ENCODE measurements at regions not wholly inside any gene's neighbourhood (a gene's known extent, or its start where the extent isn't known, plus 50 kb on each side); places are given as distances from the start of the nearest gene placed in this dataset.

DNA sequence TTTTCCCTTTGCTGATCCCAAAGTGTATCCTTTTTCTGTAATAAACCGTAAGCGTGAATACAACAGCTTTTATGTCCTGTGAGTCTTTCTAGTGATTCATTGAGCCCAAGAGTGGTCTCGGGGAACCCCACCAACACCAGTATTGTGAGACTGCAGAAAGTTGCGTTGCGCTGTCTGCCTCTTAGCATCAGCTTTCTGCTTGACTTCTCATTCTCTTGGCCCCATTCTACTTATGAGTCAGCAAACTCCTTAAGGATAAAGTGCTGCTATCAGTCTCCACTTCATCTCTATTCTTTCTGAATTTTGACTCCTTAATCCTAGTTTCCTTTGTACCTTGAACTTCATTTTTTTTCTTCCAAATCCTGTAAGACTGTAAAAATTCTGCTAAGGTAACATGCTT lies 184.3 kb upstream of the MBL2 start:
- H4K20me1 ChIP-seq (ENCODE audit: insufficient read depth, low read length), result no peaks in the 10 kb centered on the region
- no peak overlapping the region for H3K27ac ChIP-seq (ENCODE audit: low read depth in 1 of 2, low read length in 2 of 2)
- no peak overlapping the region for H2AFZ ChIP-seq (ENCODE audit: insufficient read depth, low read depth, low read length, poor library complexity, severe bottlenecking)
- no peak overlapping the region for H3K9ac ChIP-seq (ENCODE audit: insufficient read depth, low read length, poor library complexity, severe bottlenecking)
- TF ChIP-seq, protein P1, sequence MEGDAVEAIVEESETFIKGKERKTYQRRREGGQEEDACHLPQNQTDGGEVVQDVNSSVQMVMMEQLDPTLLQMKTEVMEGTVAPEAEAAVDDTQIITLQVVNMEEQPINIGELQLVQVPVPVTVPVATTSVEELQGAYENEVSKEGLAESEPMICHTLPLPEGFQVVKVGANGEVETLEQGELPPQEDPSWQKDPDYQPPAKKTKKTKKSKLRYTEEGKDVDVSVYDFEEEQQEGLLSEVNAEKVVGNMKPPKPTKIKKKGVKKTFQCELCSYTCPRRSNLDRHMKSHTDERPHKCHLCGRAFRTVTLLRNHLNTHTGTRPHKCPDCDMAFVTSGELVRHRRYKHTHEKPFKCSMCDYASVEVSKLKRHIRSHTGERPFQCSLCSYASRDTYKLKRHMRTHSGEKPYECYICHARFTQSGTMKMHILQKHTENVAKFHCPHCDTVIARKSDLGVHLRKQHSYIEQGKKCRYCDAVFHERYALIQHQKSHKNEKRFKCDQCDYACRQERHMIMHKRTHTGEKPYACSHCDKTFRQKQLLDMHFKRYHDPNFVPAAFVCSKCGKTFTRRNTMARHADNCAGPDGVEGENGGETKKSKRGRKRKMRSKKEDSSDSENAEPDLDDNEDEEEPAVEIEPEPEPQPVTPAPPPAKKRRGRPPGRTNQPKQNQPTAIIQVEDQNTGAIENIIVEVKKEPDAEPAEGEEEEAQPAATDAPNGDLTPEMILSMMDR (IDR thresholded peaks at IDR 0.05), result no peak
- no peaks in the 10 kb centered on the region for H3K27me3 Mint-ChIP-seq (ENCODE audit: low read depth in 3 of 3)
- H3K27me3 ChIP-seq (ENCODE audit: control insufficient read depth in 2 of 2, insufficient read depth in 2 of 2, low read length in 2 of 2), result no peaks in the 10 kb centered on the region
- H3K9me3 ChIP-seq (replicated peaks in 1 of 2; ENCODE audit: control insufficient read depth in 1 of 2, insufficient read depth in 1 of 2, low read length in 2 of 2), result no peaks in the 10 kb centered on the region
- no peaks in the 10 kb centered on the region for H3K9me3 Mint-ChIP-seq
- peak overlapping the region in 1 of 7 donors; percentile 51 for H3K27ac Mint-ChIP-seq
- no peaks in the 10 kb centered on the region for H3K36me3 ChIP-seq (replicated peaks in 1 of 2; ENCODE audit: control insufficient read depth in 1 of 2, insufficient read depth in 2 of 2, low read length in 2 of 2)
- H3K4me3 ChIP-seq (replicated peaks in 1 of 3; ENCODE audit: low read depth in 2 of 3, low read length in 3 of 3), result no peak overlapping the region
- no peak overlapping the region for H3K4me3 Mint-ChIP-seq
- intact Hi-C loops (cut with micrococcal nuclease), result no loop called here
- no peaks in the 10 kb centered on the region for H3K36me3 Mint-ChIP-seq
- peaks cover 5% of the 10 kb centered on the region for H3K4me1 Mint-ChIP-seq
- 98% methylated on average over 5 of the region's 5 CpGs for WGBS (ENCODE audit: insufficient coverage)
- no peak for DNase-seq
- H3K79me2 ChIP-seq (ENCODE audit: insufficient read depth, low read length), result no peaks in the 10 kb centered on the region
- H3K4me2 ChIP-seq (replicated peaks; ENCODE audit: extremely low read depth, low read length, poor library complexity, severe bottlenecking), result no peak overlapping the region
- no peaks in the 10 kb centered on the region for H3K4me1 ChIP-seq (ENCODE audit: control insufficient read depth in 1 of 2, insufficient read depth in 2 of 2, low read length in 2 of 2)

DNA sequence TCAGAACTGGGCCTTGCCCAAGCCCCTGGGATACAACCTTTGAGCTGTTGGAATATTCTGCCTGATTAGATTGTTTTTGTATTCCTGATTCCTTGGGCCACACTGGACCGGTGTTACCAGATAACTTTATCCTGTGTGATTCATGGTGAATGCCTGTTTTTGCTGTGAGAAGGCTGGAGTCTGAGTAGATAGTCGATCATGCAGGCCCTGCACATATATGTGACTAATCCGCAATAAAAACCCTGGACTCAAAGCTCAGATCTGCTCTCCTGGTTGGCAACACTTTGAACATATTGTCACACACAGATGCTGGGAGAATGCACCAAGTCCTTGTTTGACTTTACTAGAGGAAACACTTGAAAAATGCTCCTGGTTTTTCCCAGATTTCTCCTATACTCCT lies 183.9 kb upstream of the MBL2 start:
- Histone ChIP-seq H3K9ac (ENCODE audit: insufficient read depth, low read length, poor library complexity, severe bottlenecking) (no peak overlapping the region), H3K79me2 (ENCODE audit: insufficient read depth, low read length) (no peaks in the 10 kb centered on the region), H3K4me1 (ENCODE audit: control insufficient read depth in 1 of 2, insufficient read depth in 2 of 2, low read length in 2 of 2) (no peaks in the 10 kb centered on the region), H3K27ac (ENCODE audit: low read depth in 1 of 2, low read length in 2 of 2) (no peak overlapping the region), H3K27me3 (ENCODE audit: control insufficient read depth in 2 of 2, insufficient read depth in 2 of 2, low read length in 2 of 2) (no peaks in the 10 kb centered on the region), H2AFZ (ENCODE audit: insufficient read depth, low read depth, low read length, poor library complexity, severe bottlenecking) (no peak overlapping the region), H3K4me3 (replicated peaks in 1 of 3; ENCODE audit: low read depth in 2 of 3, low read length in 3 of 3) (no peak overlapping the region), H3K4me2 (replicated peaks; ENCODE audit: extremely low read depth, low read length, poor library complexity, severe bottlenecking) (no peak overlapping the region), H3K36me3 (replicated peaks in 1 of 2; ENCODE audit: control insufficient read depth in 1 of 2, insufficient read depth in 2 of 2, low read length in 2 of 2) (no peaks in the 10 kb centered on the region), H3K9me3 (replicated peaks in 1 of 2; ENCODE audit: control insufficient read depth in 1 of 2, insufficient read depth in 1 of 2, low read length in 2 of 2) (no peaks in the 10 kb centered on the region), H4K20me1 (ENCODE audit: insufficient read depth, low read length) (no peaks in the 10 kb centered on the region)
- DNase-seq, result no peak
- Mint-ChIP-seq H3K9me3 (no peaks in the 10 kb centered on the region), H3K4me3 (no peak overlapping the region), H3K4me1 (peaks cover 6% of the 10 kb centered on the region), H3K27me3 (ENCODE audit: low read depth in 3 of 3) (no peaks in the 10 kb centered on the region), H3K27ac (no peak overlapping the region), H3K36me3 (no peaks in the 10 kb centered on the region)
- 92% methylated on average over 2 of the region's 3 CpGs for WGBS (ENCODE audit: insufficient coverage)
- TF ChIP-seq, protein P1 (IDR thresholded peaks at IDR 0.05), result no peak
- intact Hi-C loops (cut with micrococcal nuclease), result no loop called here
